ENCODE measurements at regions not wholly inside any gene's neighbourhood (a gene's known extent, or its start where the extent isn't known, plus 50 kb on each side); places are given as distances from the start of the nearest gene placed in this dataset.

DNA sequence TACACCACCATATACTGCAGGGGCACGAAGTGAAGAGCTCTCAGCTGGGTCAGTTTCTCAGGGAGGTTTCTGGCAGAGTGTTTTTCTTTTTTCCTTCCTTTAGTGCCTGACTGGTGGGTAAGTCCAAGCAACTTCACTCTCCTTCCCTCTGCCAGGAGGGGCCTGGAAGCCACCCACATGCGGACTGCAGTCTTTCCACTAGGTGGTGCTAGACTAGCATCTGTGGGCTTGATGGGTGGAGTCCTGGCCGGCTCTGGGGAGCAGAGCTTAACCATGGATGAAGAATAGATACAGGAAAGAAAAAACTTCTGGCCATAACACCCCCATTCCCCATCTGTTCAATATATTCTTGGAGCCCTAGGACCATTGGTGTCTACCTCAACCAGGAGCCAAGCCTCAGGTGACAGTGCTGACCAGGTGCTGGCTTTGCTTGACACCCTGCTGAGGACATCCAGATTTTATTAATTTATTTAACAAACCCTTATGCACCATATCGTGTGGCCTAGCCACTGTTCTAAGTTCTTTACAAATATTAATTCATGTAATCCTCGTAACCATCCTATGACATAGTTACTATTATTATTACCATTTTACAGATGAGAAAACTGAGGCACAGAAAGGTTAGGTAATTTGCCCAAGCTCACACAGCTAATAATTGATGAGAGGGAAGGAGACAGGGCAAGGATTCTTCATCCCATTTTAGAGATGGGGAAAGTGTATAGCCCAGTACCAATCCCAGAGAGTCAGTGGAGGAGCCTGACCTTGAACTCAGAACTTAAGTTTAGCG is 126.7 kb upstream of the CSF3R start:
- no peak overlapping the region for H3K4me3 ChIP-seq (ENCODE audit: low read depth, low read length)
- ChIA-PET POLR2A (no interaction called here), CTCF (interaction anchor here (1.1 kb wide), 1 partner anchor 41 kb away, joined by 3 read pairs; no protein-coding TSS in a partner anchor)
- no peak for DNase-seq (ENCODE audit: low read depth)
- no peaks in the 10 kb centered on the region for H3K36me3 ChIP-seq (ENCODE audit: control insufficient read depth, insufficient read depth, low read length)
- TF ChIP-seq, protein P1, sequence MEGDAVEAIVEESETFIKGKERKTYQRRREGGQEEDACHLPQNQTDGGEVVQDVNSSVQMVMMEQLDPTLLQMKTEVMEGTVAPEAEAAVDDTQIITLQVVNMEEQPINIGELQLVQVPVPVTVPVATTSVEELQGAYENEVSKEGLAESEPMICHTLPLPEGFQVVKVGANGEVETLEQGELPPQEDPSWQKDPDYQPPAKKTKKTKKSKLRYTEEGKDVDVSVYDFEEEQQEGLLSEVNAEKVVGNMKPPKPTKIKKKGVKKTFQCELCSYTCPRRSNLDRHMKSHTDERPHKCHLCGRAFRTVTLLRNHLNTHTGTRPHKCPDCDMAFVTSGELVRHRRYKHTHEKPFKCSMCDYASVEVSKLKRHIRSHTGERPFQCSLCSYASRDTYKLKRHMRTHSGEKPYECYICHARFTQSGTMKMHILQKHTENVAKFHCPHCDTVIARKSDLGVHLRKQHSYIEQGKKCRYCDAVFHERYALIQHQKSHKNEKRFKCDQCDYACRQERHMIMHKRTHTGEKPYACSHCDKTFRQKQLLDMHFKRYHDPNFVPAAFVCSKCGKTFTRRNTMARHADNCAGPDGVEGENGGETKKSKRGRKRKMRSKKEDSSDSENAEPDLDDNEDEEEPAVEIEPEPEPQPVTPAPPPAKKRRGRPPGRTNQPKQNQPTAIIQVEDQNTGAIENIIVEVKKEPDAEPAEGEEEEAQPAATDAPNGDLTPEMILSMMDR (IDR thresholded peaks at IDR 0.05; ENCODE audit: insufficient read depth, low read depth, low read length), result peak; percentile 53
- no peaks in the 10 kb centered on the region; the same call in 1 of the 2 replicates for H3K27me3 ChIP-seq (ENCODE audit: control insufficient read depth, insufficient read depth, low read length)

DNA sequence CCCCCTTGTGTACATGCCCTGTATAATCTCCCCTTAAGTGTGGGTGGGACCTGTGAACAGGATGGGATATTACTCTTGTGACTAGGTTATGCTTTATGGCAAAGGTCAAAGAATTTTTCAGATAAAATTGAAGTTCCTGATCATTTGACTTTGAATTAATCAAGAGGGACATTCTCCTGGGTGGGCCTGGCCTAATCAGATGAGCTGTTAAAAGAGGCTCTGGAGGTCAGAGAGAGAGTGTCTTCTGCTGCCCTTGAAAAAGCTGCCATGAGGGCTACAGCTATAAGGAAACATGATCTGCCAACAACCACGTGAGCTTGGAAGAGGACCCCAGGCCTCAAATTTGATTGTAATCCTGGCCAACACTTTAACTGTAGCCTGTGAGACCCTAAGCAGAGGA is 125.6 kb upstream of the CSF3R start:
- TF ChIP-seq, protein P1 (IDR thresholded peaks at IDR 0.05; ENCODE audit: insufficient read depth, low read depth, low read length), result no peak
- Histone ChIP-seq H3K4me3 (ENCODE audit: low read depth, low read length) (no peak overlapping the region), H3K27me3 (ENCODE audit: control insufficient read depth, insufficient read depth, low read length) (no peaks in the 10 kb centered on the region; the same call in 1 of the 2 replicates), H3K36me3 (ENCODE audit: control insufficient read depth, insufficient read depth, low read length) (no peaks in the 10 kb centered on the region)
- DNase-seq (ENCODE audit: low read depth), result no peak
- ChIA-PET POLR2A (no interaction called here), CTCF (interaction anchor here (0.6 to 1.0 kb wide), 2 partner anchors 78 to 219 kb away, joined by 3 read pairs; no protein-coding TSS in a partner anchor)

- Histone ChIP-seq H3K36me3 (ENCODE audit: control insufficient read depth, insufficient read depth, low read length) (no peaks in the 10 kb centered on the region), H3K27me3 (ENCODE audit: control insufficient read depth, insufficient read depth, low read length) (no peaks in the 10 kb centered on the region; the same call in 1 of the 2 replicates), H3K4me3 (ENCODE audit: low read depth, low read length) (no peak overlapping the region)
- TF ChIP-seq, protein P1 (IDR thresholded peaks at IDR 0.05; ENCODE audit: insufficient read depth, low read depth, low read length), result no peak
- CTCF ChIA-PET, result no interaction called here
- no peak for DNase-seq (ENCODE audit: low read depth)
- POLR2A ChIA-PET, result no interaction called here
Measured at GRCh38 chr1:36607263-36607651, 124.5 kb upstream of the CSF3R start.

DNA sequence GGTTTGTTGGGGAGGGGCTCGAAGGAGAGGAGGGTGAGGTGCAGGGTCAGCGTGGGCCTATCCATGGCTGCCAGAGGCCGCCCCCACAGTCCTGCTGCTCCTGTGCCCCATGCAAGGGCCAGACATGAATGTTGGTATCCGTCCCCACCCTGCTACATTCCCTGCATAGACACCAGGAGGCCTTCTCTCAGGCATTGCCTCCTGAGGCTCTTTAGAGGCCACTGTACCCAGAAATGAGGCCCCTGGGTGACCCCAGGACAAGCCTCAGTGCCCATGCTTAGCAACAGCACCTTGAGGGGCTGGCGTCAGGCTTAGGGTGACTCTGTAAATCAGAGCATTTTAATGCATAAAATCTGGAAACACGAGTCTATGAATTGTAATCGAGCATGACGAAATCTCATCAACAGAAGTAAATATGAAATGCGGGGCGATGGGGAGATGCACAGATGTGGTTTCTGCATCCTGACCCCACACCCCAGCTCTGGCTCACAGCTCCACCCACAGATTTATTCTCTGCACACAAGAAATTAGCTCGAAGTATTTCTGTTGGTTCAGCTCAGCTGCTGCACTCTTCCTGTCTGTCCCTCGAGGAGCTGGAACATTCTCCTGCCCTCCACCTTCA is 124.0 kb upstream of the CSF3R start:
- CTCF ChIA-PET, result no interaction called here
- H3K4me3 ChIP-seq (ENCODE audit: low read depth, low read length), result no peak overlapping the region
- no peaks in the 10 kb centered on the region for H3K27me3 ChIP-seq (ENCODE audit: control insufficient read depth, insufficient read depth, low read length)
- no peak for DNase-seq (ENCODE audit: low read depth)
- TF ChIP-seq, protein P1 (IDR thresholded peaks at IDR 0.05; ENCODE audit: insufficient read depth, low read depth, low read length), result no peak
- POLR2A ChIA-PET, result no interaction called here
- no peaks in the 10 kb centered on the region for H3K36me3 ChIP-seq (ENCODE audit: control insufficient read depth, insufficient read depth, low read length)

- Histone ChIP-seq H3K4me3 (ENCODE audit: low read depth, low read length) (no peak overlapping the region), H3K27me3 (ENCODE audit: control insufficient read depth, insufficient read depth, low read length) (no peaks in the 10 kb centered on the region), H3K36me3 (ENCODE audit: control insufficient read depth, insufficient read depth, low read length) (no peaks in the 10 kb centered on the region)
- DNase-seq (ENCODE audit: low read depth), result no peak
- TF ChIP-seq, protein P1 (IDR thresholded peaks at IDR 0.05; ENCODE audit: insufficient read depth, low read depth, low read length), result no peak
- ChIA-PET CTCF (no interaction called here), POLR2A (no interaction called here)
Measured at GRCh38 chr1:36605942-36606640, 123.4 kb upstream of the CSF3R start.
